Activated CD4-positive, CD25-positive, alpha-beta regulatory T cell (primary cell): ENCODE measurements at regions not wholly inside any gene's neighbourhood (a gene's known extent, or its start where the extent isn't known, plus 50 kb on each side); places are given as distances from the start of the nearest gene placed in this dataset.

Experiments used
- DNase-seq, 4 experiments: peaks; one replicate each; lab custom pipeline; 2025; lab: John Stamatoyannopoulos, UW

GRCh38 chr5:167786871-167787578 is 504.4 kb upstream of the WWC1 start:
- DNase-seq = no peak

- no peak for DNase-seq
These were observed 501.4 kb upstream of the WWC1 start for GRCh38 chr5:167790045-167790444.

GRCh38 chr5:167790462-167791260 is 500.8 kb upstream of the WWC1 start:
- no peak for DNase-seq

- no peak for DNase-seq
These were observed 498.9 kb upstream of the WWC1 start for GRCh38 chr5:167792514-167792913.

GRCh38 chr5:167793700-167794099 is 497.7 kb upstream of the WWC1 start:
- no peak for DNase-seq

GRCh38 chr5:167794121-167794520 is 497.3 kb upstream of the WWC1 start:
- DNase-seq = no peak

GRCh38 chr5:167796672-167797071 is 494.8 kb upstream of the WWC1 start:
- DNase-seq = no peak

GRCh38 chr5:167797933-167798332 is 493.5 kb upstream of the WWC1 start:
- DNase-seq = no peak

GRCh38 chr5:167798448-167798847 is 493.0 kb upstream of the WWC1 start:
- DNase-seq = no peak

GRCh38 chr5:167800427-167800826 is 491.0 kb upstream of the WWC1 start:
- no peak for DNase-seq

GRCh38 chr5:167801999-167802398 is 489.4 kb upstream of the WWC1 start:
- DNase-seq = no peak

GRCh38 chr5:167802755-167803431 is 488.6 kb upstream of the WWC1 start:
- DNase-seq = no peak

- DNase-seq = no peak
These were observed 486.8 kb upstream of the WWC1 start for GRCh38 chr5:167804512-167805220.

GRCh38 chr5:167810573-167810972 is 480.9 kb upstream of the WWC1 start:
- no peak for DNase-seq

- DNase-seq = no peak
These were observed 478.6 kb upstream of the WWC1 start for GRCh38 chr5:167812871-167813270.

GRCh38 chr5:167813389-167813788 is 478.1 kb upstream of the WWC1 start:
- no peak for DNase-seq

GRCh38 chr5:167814040-167814439 is 477.4 kb upstream of the WWC1 start:
- DNase-seq = no peak

GRCh38 chr5:167814828-167815227 is 476.6 kb upstream of the WWC1 start:
- DNase-seq = no peak

- no peak for DNase-seq
These were observed 475.1 kb upstream of the WWC1 start for GRCh38 chr5:167816354-167816753.

GRCh38 chr5:167816864-167817263 is 474.6 kb upstream of the WWC1 start:
- DNase-seq = no peak

- DNase-seq = no peak
These were observed 472.0 kb upstream of the WWC1 start for GRCh38 chr5:167819406-167819805.
